ENCODE measurements at regions not wholly inside any gene's neighbourhood (a gene's known extent, or its start where the extent isn't known, plus 50 kb on each side); places are given as distances from the start of the nearest gene placed in this dataset.

DNA sequence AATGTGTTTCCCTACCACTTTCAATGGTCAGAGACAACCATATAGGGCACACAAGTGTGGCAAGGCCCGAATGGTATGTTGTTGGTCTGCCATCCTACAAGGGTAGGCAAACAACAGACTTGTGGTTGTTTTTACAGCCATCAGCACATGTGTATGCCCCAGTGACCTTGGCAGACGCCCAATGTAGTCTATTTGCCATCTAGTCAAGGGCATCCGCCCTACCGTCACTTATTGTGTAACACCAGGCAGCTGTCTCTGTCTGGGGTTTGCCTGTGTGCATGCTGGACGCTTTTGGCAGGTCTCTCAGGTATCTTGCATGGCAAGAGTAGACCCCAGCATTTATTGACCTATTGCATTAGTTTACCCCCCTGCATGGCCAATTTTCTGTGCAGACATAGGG lies 1145.5 kb upstream of the POU3F4 start:
- Histone ChIP-seq H3K14ac (ENCODE audit: insufficient read depth, low read length) (no peak overlapping the region), H3T11ph (ENCODE audit: low read length) (no peak overlapping the region), H2AFZ (ENCODE audit: low read length) (no peak overlapping the region), H2BK5ac (ENCODE audit: insufficient read length, low read length) (no peak overlapping the region), H2BK15ac (ENCODE audit: low read depth, low read length) (no peak overlapping the region), H3K27me3 (ENCODE audit: insufficient read depth, low read length) (no peaks in the 10 kb centered on the region), H2BK120ac (ENCODE audit: low read depth, low read length, poor library complexity, severe bottlenecking) (no peak overlapping the region), H3K18ac (ENCODE audit: insufficient read length, low read depth, low read length) (no peak overlapping the region), H3K79me2 (ENCODE audit: insufficient read depth, low read length) (no peaks in the 10 kb centered on the region), H3K23ac (ENCODE audit: insufficient read length, low read depth, low read length) (no peak overlapping the region), H2AK5ac (ENCODE audit: insufficient read length, low read length) (no peak overlapping the region), H3K9ac (ENCODE audit: extremely low read depth, insufficient read length, low read length) (no peak overlapping the region), H3K56ac (ENCODE audit: insufficient read length, low read depth, low read length) (no peak overlapping the region), H3K23me2 (ENCODE audit: insufficient read length, low read depth, low read length, poor library complexity, severe bottlenecking) (no peaks in the 10 kb centered on the region), H2BK12ac (ENCODE audit: insufficient read length, low read depth, low read length) (no peak overlapping the region), H3K4me1 (ENCODE audit: insufficient read depth, low read length) (no peaks in the 10 kb centered on the region), H4K8ac (replicated peaks; ENCODE audit: insufficient read length, low read depth, low read length) (no peak overlapping the region), H3K4me2 (ENCODE audit: insufficient read depth, insufficient read length, low read length) (no peak overlapping the region), H4K5ac (ENCODE audit: insufficient read length, low read depth, low read length) (no peak overlapping the region), H4K91ac (ENCODE audit: insufficient read length, low read depth, low read length) (no peak overlapping the region), H4K20me1 (ENCODE audit: control insufficient read depth, insufficient read depth, insufficient read length) (no peaks in the 10 kb centered on the region), H3K4ac (ENCODE audit: low read depth, low read length) (no peak overlapping the region), H2BK20ac (ENCODE audit: low read depth, low read length, poor library complexity, severe bottlenecking) (no peak overlapping the region), H3K9me3 (ENCODE audit: control insufficient read depth, low read depth, low read length) (peaks cover 27% of the 10 kb centered on the region), H3K27ac (ENCODE audit: insufficient read length, low read depth, low read length) (no peak overlapping the region), H3K79me1 (ENCODE audit: insufficient read depth, low read depth, low read length, poor library complexity, severe bottlenecking) (no peaks in the 10 kb centered on the region)
- H3K36me3 Mint-ChIP-seq (ENCODE audit: insufficient read depth in 1 of 3, low read depth in 3 of 3) = no peaks in the 10 kb centered on the region
- no peak overlapping the region for H3K27ac Mint-ChIP-seq
- TF ChIP-seq, protein P1, sequence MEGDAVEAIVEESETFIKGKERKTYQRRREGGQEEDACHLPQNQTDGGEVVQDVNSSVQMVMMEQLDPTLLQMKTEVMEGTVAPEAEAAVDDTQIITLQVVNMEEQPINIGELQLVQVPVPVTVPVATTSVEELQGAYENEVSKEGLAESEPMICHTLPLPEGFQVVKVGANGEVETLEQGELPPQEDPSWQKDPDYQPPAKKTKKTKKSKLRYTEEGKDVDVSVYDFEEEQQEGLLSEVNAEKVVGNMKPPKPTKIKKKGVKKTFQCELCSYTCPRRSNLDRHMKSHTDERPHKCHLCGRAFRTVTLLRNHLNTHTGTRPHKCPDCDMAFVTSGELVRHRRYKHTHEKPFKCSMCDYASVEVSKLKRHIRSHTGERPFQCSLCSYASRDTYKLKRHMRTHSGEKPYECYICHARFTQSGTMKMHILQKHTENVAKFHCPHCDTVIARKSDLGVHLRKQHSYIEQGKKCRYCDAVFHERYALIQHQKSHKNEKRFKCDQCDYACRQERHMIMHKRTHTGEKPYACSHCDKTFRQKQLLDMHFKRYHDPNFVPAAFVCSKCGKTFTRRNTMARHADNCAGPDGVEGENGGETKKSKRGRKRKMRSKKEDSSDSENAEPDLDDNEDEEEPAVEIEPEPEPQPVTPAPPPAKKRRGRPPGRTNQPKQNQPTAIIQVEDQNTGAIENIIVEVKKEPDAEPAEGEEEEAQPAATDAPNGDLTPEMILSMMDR (conservative IDR thresholded peaks at IDR 0.05) = no peak
- no CpG with 5 or more reads among the region's 5 CpGs for WGBS (ENCODE audit: extremely low coverage, insufficient read length, low lambda C conversion rate)
- no peak overlapping the region for H3K4me3 Mint-ChIP-seq
- no peak for DNase-seq
- no peaks in the 10 kb centered on the region; a peak in 1 of 4 replicates for H3K4me1 Mint-ChIP-seq
- no peaks in the 10 kb centered on the region for H3K27me3 Mint-ChIP-seq (ENCODE audit: low read depth)
- peaks cover 39 to 40% of the 10 kb centered on the region in 2 experiments for H3K9me3 Mint-ChIP-seq
